ENCODE measurements at regions not wholly inside any gene's neighbourhood (a gene's known extent, or its start where the extent isn't known, plus 50 kb on each side); places are given as distances from the start of the nearest gene placed in this dataset.

DNA sequence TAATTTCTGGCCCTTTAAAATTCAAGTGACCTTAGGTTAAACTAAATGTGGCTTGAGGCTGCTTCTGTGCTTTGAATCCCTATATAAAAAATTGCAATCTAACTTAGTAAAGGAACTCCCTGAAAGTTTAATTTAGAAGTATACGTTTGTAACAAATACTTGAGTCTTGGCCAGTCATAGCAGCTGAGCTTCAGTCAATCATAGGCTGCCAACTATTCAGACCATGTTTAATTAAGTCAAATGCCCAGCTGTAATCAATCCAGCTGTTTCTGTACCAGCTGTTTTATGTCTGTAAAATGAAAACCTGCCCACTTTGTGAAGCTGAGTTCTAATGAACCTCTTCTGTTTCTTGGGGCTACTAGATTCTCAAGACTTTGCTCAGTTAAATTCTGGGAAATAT is 760.1 kb downstream of the MAT2B start:
- Histone ChIP-seq H3K27me3 (replicated peaks; ENCODE audit: control insufficient read depth, insufficient read depth, low read length, poor library complexity, severe bottlenecking) (no peaks in the 10 kb centered on the region), H3K9me3 (ENCODE audit: control insufficient read depth, low read length) (no peaks in the 10 kb centered on the region), H3K27ac (ENCODE audit: insufficient read depth, low read length, poor library complexity, severe bottlenecking) (no peak overlapping the region), H3K36me3 (ENCODE audit: control insufficient read depth, insufficient read depth, low read length) (no peaks in the 10 kb centered on the region), H3K4me3 (ENCODE audit: insufficient read depth, low read depth, low read length, poor library complexity, severe bottlenecking) (no peak overlapping the region), H3K4me1 (ENCODE audit: control insufficient read depth, insufficient read depth, low read length, poor library complexity, severe bottlenecking) (no peaks in the 10 kb centered on the region)
- no peak for DNase-seq

GRCh38 chr5:164266571-164266970 is 761.2 kb downstream of the MAT2B start:
- no peak overlapping the region for H3K4me3 ChIP-seq (ENCODE audit: insufficient read depth, low read depth, low read length, poor library complexity, severe bottlenecking)
- no peaks in the 10 kb centered on the region for H3K36me3 ChIP-seq (ENCODE audit: control insufficient read depth, insufficient read depth, low read length)
- H3K27me3 ChIP-seq (replicated peaks; ENCODE audit: control insufficient read depth, insufficient read depth, low read length, poor library complexity, severe bottlenecking) = no peaks in the 10 kb centered on the region
- H3K27ac ChIP-seq (ENCODE audit: insufficient read depth, low read length, poor library complexity, severe bottlenecking) = no peak overlapping the region
- H3K9me3 ChIP-seq (ENCODE audit: control insufficient read depth, low read length) = no peaks in the 10 kb centered on the region
- H3K4me1 ChIP-seq (ENCODE audit: control insufficient read depth, insufficient read depth, low read length, poor library complexity, severe bottlenecking) = no peaks in the 10 kb centered on the region
- DNase-seq = no peak

- DNase-seq = no peak
- Histone ChIP-seq H3K4me3 (ENCODE audit: insufficient read depth, low read depth, low read length, poor library complexity, severe bottlenecking) (no peak overlapping the region), H3K27ac (ENCODE audit: insufficient read depth, low read length, poor library complexity, severe bottlenecking) (no peak overlapping the region)
Observed at GRCh38 chr5:164277720-164278119, 772.3 kb downstream of the MAT2B start.

GRCh38 chr5:164289526-164289925 is 784.1 kb downstream of the MAT2B start:
- H3K27ac ChIP-seq (ENCODE audit: insufficient read depth, low read length, poor library complexity, severe bottlenecking) = no peak overlapping the region
- H3K9me3 ChIP-seq (ENCODE audit: control insufficient read depth, low read length) = no peaks in the 10 kb centered on the region
- no peaks in the 10 kb centered on the region for H3K36me3 ChIP-seq (ENCODE audit: control insufficient read depth, insufficient read depth, low read length)
- DNase-seq = no peak
- H3K27me3 ChIP-seq (replicated peaks; ENCODE audit: control insufficient read depth, insufficient read depth, low read length, poor library complexity, severe bottlenecking) = no peaks in the 10 kb centered on the region
- H3K4me3 ChIP-seq (ENCODE audit: insufficient read depth, low read depth, low read length, poor library complexity, severe bottlenecking) = no peak overlapping the region
- H3K4me1 ChIP-seq (ENCODE audit: control insufficient read depth, insufficient read depth, low read length, poor library complexity, severe bottlenecking) = no peaks in the 10 kb centered on the region

More at GRCh38 chr5:164277720-164278119, 772.3 kb downstream of the MAT2B start:
- Histone ChIP-seq H3K27me3 (replicated peaks; ENCODE audit: control insufficient read depth, insufficient read depth, low read length, poor library complexity, severe bottlenecking) (no peaks in the 10 kb centered on the region), H3K9me3 (ENCODE audit: control insufficient read depth, low read length) (no peaks in the 10 kb centered on the region), H3K4me1 (ENCODE audit: control insufficient read depth, insufficient read depth, low read length, poor library complexity, severe bottlenecking) (no peaks in the 10 kb centered on the region), H3K36me3 (ENCODE audit: control insufficient read depth, insufficient read depth, low read length) (no peaks in the 10 kb centered on the region)

- Histone ChIP-seq H3K4me3 (ENCODE audit: insufficient read depth, low read depth, low read length, poor library complexity, severe bottlenecking) (no peak overlapping the region), H3K27me3 (replicated peaks; ENCODE audit: control insufficient read depth, insufficient read depth, low read length, poor library complexity, severe bottlenecking) (no peaks in the 10 kb centered on the region), H3K27ac (ENCODE audit: insufficient read depth, low read length, poor library complexity, severe bottlenecking) (no peak overlapping the region), H3K9me3 (ENCODE audit: control insufficient read depth, low read length) (no peaks in the 10 kb centered on the region), H3K4me1 (ENCODE audit: control insufficient read depth, insufficient read depth, low read length, poor library complexity, severe bottlenecking) (no peaks in the 10 kb centered on the region), H3K36me3 (ENCODE audit: control insufficient read depth, insufficient read depth, low read length) (no peaks in the 10 kb centered on the region)
- no peak for DNase-seq
Observed at GRCh38 chr5:164296603-164297080, 791.2 kb downstream of the MAT2B start.

DNA sequence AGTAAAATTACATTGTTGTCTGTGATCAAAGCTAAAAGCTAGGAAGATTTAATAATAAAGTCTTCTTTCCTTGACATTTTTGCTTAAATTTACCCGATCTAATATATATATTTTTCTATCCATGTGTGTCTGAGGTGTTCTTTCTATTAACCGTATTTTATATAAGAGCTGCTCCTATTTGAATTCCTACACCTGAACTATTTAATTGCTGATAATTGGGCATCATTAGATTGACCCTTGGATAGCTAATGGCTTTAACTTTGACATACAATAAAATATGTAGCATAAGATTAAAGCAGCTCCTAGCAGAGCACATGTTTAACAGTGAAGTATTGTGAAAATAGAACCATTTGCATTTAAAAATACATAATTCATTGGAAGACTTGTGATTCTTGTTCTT is 792.7 kb downstream of the MAT2B start:
- DNase-seq = no peak
- Histone ChIP-seq H3K27me3 (replicated peaks; ENCODE audit: control insufficient read depth, insufficient read depth, low read length, poor library complexity, severe bottlenecking) (no peaks in the 10 kb centered on the region), H3K4me3 (ENCODE audit: insufficient read depth, low read depth, low read length, poor library complexity, severe bottlenecking) (no peak overlapping the region), H3K27ac (ENCODE audit: insufficient read depth, low read length, poor library complexity, severe bottlenecking) (no peak overlapping the region), H3K4me1 (ENCODE audit: control insufficient read depth, insufficient read depth, low read length, poor library complexity, severe bottlenecking) (no peaks in the 10 kb centered on the region), H3K9me3 (ENCODE audit: control insufficient read depth, low read length) (no peaks in the 10 kb centered on the region), H3K36me3 (ENCODE audit: control insufficient read depth, insufficient read depth, low read length) (no peaks in the 10 kb centered on the region)

DNA sequence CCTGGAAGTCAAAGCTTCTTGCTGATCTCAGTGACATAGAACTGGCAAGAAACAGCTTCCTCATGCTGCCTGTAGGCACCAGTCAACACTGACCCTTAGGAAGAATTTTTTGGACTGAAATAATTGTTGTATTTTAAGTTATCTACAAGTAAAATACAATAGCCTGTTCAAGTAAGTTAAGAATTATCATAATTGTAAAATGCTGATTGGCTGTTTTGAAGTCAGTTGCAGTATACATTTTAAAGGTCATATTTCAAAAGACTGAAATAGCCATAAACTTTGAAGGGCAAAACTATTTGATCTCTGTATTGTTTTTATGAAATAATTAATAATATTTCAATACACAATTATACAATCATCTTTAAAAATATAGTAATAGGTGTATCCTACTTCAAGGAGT is 794.9 kb downstream of the MAT2B start:
- Histone ChIP-seq H3K9me3 (ENCODE audit: control insufficient read depth, low read length) (no peaks in the 10 kb centered on the region), H3K4me1 (ENCODE audit: control insufficient read depth, insufficient read depth, low read length, poor library complexity, severe bottlenecking) (no peaks in the 10 kb centered on the region), H3K4me3 (ENCODE audit: insufficient read depth, low read depth, low read length, poor library complexity, severe bottlenecking) (no peak overlapping the region), H3K27ac (ENCODE audit: insufficient read depth, low read length, poor library complexity, severe bottlenecking) (no peak overlapping the region), H3K36me3 (ENCODE audit: control insufficient read depth, insufficient read depth, low read length) (no peaks in the 10 kb centered on the region), H3K27me3 (replicated peaks; ENCODE audit: control insufficient read depth, insufficient read depth, low read length, poor library complexity, severe bottlenecking) (no peaks in the 10 kb centered on the region)
- no peak for DNase-seq

DNA sequence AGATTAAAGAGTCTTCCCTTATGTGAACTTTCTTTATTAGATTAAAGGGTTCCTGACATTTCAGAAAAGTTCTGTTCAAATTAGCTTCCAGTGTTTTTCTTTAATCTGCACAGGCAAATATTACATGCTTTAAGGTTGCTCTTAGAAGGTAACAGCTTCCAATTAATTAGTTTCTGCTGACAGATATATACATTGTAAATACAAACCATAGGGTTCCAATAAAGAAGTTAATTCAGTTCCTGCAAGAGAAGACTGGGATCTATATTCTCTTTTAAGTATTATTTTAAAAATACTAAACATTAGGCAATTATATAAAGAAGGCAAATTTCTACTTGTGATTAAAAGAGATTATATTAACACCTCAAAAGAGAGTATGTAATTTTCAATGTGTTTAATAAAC is 795.7 kb downstream of the MAT2B start:
- Histone ChIP-seq H3K9me3 (ENCODE audit: control insufficient read depth, low read length) (no peaks in the 10 kb centered on the region), H3K27me3 (replicated peaks; ENCODE audit: control insufficient read depth, insufficient read depth, low read length, poor library complexity, severe bottlenecking) (no peaks in the 10 kb centered on the region), H3K4me3 (ENCODE audit: insufficient read depth, low read depth, low read length, poor library complexity, severe bottlenecking) (no peak overlapping the region), H3K36me3 (ENCODE audit: control insufficient read depth, insufficient read depth, low read length) (no peaks in the 10 kb centered on the region), H3K4me1 (ENCODE audit: control insufficient read depth, insufficient read depth, low read length, poor library complexity, severe bottlenecking) (no peaks in the 10 kb centered on the region), H3K27ac (ENCODE audit: insufficient read depth, low read length, poor library complexity, severe bottlenecking) (no peak overlapping the region)
- DNase-seq = no peak

DNA sequence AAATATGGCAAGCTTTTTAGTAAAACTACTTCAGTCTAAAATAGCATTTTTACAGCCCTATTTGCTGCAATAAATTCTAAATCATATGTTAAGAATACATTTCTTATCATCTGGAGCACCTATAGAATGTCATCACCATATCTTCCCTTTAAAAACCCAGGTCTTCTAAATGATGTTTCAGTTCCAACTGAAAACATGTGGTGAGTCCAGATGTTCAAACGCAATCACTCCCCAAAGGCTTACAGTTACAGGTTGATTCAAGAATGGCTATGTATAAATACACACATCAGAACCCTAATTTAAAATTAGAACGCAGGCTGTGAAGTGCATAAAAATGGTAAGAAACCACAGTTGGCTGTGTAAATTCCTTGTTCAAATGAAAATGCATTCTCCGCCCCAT is 796.3 kb downstream of the MAT2B start:
- Histone ChIP-seq H3K4me1 (ENCODE audit: control insufficient read depth, insufficient read depth, low read length, poor library complexity, severe bottlenecking) (no peaks in the 10 kb centered on the region), H3K9me3 (ENCODE audit: control insufficient read depth, low read length) (no peaks in the 10 kb centered on the region), H3K36me3 (ENCODE audit: control insufficient read depth, insufficient read depth, low read length) (no peaks in the 10 kb centered on the region), H3K4me3 (ENCODE audit: insufficient read depth, low read depth, low read length, poor library complexity, severe bottlenecking) (no peak overlapping the region), H3K27ac (ENCODE audit: insufficient read depth, low read length, poor library complexity, severe bottlenecking) (no peak overlapping the region), H3K27me3 (replicated peaks; ENCODE audit: control insufficient read depth, insufficient read depth, low read length, poor library complexity, severe bottlenecking) (no peaks in the 10 kb centered on the region)
- DNase-seq = no peak

DNA sequence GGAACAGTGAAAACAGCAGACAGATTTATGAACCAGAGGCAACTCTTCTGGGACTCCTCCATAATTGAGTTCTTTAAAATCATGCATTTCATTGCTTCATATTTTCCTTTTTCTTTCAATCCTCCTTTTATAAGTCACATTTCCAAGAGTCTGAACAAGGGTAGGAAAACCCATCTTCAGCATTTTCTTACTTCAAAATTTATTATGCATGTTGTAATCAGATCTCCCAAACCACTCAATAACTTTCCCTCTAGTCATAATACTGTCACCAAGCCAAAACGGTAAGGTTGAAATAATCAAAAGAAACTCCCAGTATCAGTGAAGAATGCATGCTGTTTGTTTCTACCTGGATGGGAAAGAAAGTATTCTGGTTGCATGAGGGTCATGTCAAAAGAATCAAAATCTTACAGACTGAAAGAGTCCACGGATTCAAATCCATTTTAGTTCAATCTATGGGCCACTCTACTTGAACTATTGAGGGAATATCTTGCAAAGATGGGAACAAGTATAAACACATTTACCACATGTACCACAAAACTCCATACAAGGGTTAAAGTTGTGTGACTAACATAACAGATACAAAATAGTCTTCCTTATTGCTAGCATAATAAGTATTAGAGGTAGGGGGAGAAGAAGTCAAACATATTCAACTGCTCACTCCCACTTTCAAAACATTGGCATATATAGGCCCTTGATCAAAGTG is 797.3 kb downstream of the MAT2B start:
- Histone ChIP-seq H3K4me1 (ENCODE audit: control insufficient read depth, insufficient read depth, low read length, poor library complexity, severe bottlenecking) (no peaks in the 10 kb centered on the region), H3K27ac (ENCODE audit: insufficient read depth, low read length, poor library complexity, severe bottlenecking) (no peak overlapping the region), H3K27me3 (replicated peaks; ENCODE audit: control insufficient read depth, insufficient read depth, low read length, poor library complexity, severe bottlenecking) (no peaks in the 10 kb centered on the region), H3K9me3 (ENCODE audit: control insufficient read depth, low read length) (no peaks in the 10 kb centered on the region), H3K4me3 (ENCODE audit: insufficient read depth, low read depth, low read length, poor library complexity, severe bottlenecking) (no peak overlapping the region), H3K36me3 (ENCODE audit: control insufficient read depth, insufficient read depth, low read length) (no peaks in the 10 kb centered on the region)
- DNase-seq = no peak

Data from effector memory CD4-positive, alpha-beta T cell (primary cell).